ENCODE measurements at regions not wholly inside any gene's neighbourhood (a gene's known extent, or its start where the extent isn't known, plus 50 kb on each side); places are given as distances from the start of the nearest gene placed in this dataset.

GRCh38 chr7:145156834-145157233 lies 321.0 kb upstream of the TPK1 start:
- Histone ChIP-seq H3K4me1 (no peaks in the 10 kb centered on the region), H3K27ac (no peak overlapping the region), H3K4me3 (no peak overlapping the region), H3K9me3 (no peaks in the 10 kb centered on the region), H3K4me2 (no peak overlapping the region)
- ChIA-PET POLR2A (no interaction called here), CTCF (no interaction called here)
- no peak for FAIRE-seq
- no peak for TF ChIP-seq HES2 (IDR thresholded peaks at IDR 0.05)
- TF ChIP-seq HEYL (CRISPR knock-in tag; IDR thresholded peaks at IDR 0.05) = no peak
- TF ChIP-seq GATA3 (IDR thresholded peaks at IDR 0.05; ENCODE audit: borderline replicate concordance) = no peak
- no peak for TF ChIP-seq POLR2A (IDR thresholded peaks at IDR 0.05; ENCODE audit: low read length)
- no peak for TF ChIP-seq EP300 (IDR thresholded peaks at IDR 0.05)
- TF ChIP-seq JUNB (IDR thresholded peaks at IDR 0.05) = no peak
- no peak for TF ChIP-seq HOXB5 (CRISPR knock-in tag; IDR thresholded peaks at IDR 0.05)
- no peak for TF ChIP-seq KDM1A (IDR thresholded peaks at IDR 0.05; ENCODE audit: low read depth)
- TF ChIP-seq ZNF302 (CRISPR knock-in tag; IDR thresholded peaks at IDR 0.05) = no peak
- TF ChIP-seq ZC3H11A (IDR thresholded peaks at IDR 0.05) = no peak
- no peak for TF ChIP-seq REST (IDR thresholded peaks at IDR 0.05)
- no peak for TF ChIP-seq ZFP36 (IDR thresholded peaks at IDR 0.05; ENCODE audit: borderline replicate concordance, partially characterized antibody)
- no peak for TF ChIP-seq E2F6 (IDR thresholded peaks at IDR 0.05; ENCODE audit: borderline replicate concordance, low read depth)
- no peak for TF ChIP-seq BCL3 (IDR thresholded peaks at IDR 0.05)
- no peak for TF ChIP-seq POLR2AphosphoS2 (conservative IDR thresholded peaks at IDR 0.05; ENCODE audit: low read length)
- no peak for TF ChIP-seq FOSB (CRISPR knock-in tag; IDR thresholded peaks at IDR 0.05)
- TF ChIP-seq SREBF2 (IDR thresholded peaks at IDR 0.05) = no peak
- 16% methylated on average over 1 of the region's 1 CpG for WGBS (ENCODE audit: missing lambda C conversion rate)
- DNase-seq (ENCODE audit: low read depth in 1 of 2, low spot score in 1 of 2) = no peak
- no peak for ATAC-seq

- TF ChIP-seq EP300 (IDR thresholded peaks at IDR 0.05) (no peak), HES2 (IDR thresholded peaks at IDR 0.05) (no peak), RARB (CRISPR knock-in tag; IDR thresholded peaks at IDR 0.05) (no peak), NFE2L2 (conservative IDR thresholded peaks at IDR 0.05; ENCODE audit: low read length) (no peak), ATOH8 (CRISPR knock-in tag; IDR thresholded peaks at IDR 0.05; ENCODE audit: low read depth) (no peak), SMC3 (IDR thresholded peaks at IDR 0.05) (no peak), RNF2 (IDR thresholded peaks at IDR 0.05; ENCODE audit: borderline replicate concordance, low read depth) (no peak), MAFK (IDR thresholded peaks at IDR 0.05; ENCODE audit: partially characterized antibody) (no peak), NR3C1 (IDR thresholded peaks at IDR 0.05) (no peak), RCOR1 (IDR thresholded peaks at IDR 0.05; ENCODE audit: low read depth, low read length) (no peak), MYC (IDR thresholded peaks at IDR 0.05; ENCODE audit: borderline replicate concordance, low read length) (no peak), HOXB5 (CRISPR knock-in tag; IDR thresholded peaks at IDR 0.05) (no peak), HOXB13 (CRISPR knock-in tag; IDR thresholded peaks at IDR 0.05; ENCODE audit: low read depth) (no peak)
- no peak for ATAC-seq
- WGBS (ENCODE audit: missing lambda C conversion rate) = 1% methylated on average over 3 of the region's 3 CpGs
These were observed 316.7 kb upstream of the TPK1 start for GRCh38 chr7:145152589-145152988.

More at GRCh38 chr7:145152589-145152988, 316.7 kb upstream of the TPK1 start:
- Histone ChIP-seq H3K9me3 (no peaks in the 10 kb centered on the region), H3K4me2 (no peak overlapping the region), H3K4me1 (no peaks in the 10 kb centered on the region), H3K27ac (no peak overlapping the region), H3K4me3 (no peak overlapping the region)
- POLR2A ChIA-PET = no interaction called here
- CTCF ChIA-PET = no interaction called here
- no peak for FAIRE-seq
- DNase-seq (ENCODE audit: low read depth in 1 of 2, low spot score in 1 of 2) = no peak

Data from A549 (cell line).